Liver (tissue), 8 donors: ENCODE measurements at regions not wholly inside any gene's neighbourhood (a gene's known extent, or its start where the extent isn't known, plus 50 kb on each side); places are given as distances from the start of the nearest gene placed in this dataset.

Source experiments
- DNase-seq: peaks from one replicate; pipeline ENCODE4 v3.0.0-alpha.2; 2017; ENCODE audit warnings: low spot score
- H3K27ac ChIP-seq, 2 donors: one replicate each; pipeline ENCODE4 v1.7.0; 2013; ENCODE audit warnings: inconsistent platforms in 2 of 2, low read length in 2 of 2, control low read depth in 1 of 2, low read depth in 1 of 2, mild to moderate bottlenecking in 1 of 2
- H3K27me3 ChIP-seq, 4 donors: one replicate each; pipeline versions ENCODE4 v1.6.1 to v1.7.0; 2013; ENCODE audit warnings: low read length in 3 of 4, inconsistent platforms in 1 of 4, mild to moderate bottlenecking in 1 of 4, moderate library complexity in 1 of 4; ENCODE audit not compliant: control insufficient read depth in 4 of 4, insufficient read depth in 4 of 4
- H3K36me3 ChIP-seq, 4 donors: one replicate each; pipeline versions ENCODE4 v1.6.1 to v1.7.0; 2013; ENCODE audit warnings: low read length in 3 of 4, mild to moderate bottlenecking in 3 of 4, low read depth in 1 of 4, moderate library complexity in 1 of 4; ENCODE audit not compliant: control insufficient read depth in 4 of 4, insufficient read depth in 3 of 4
- H3K4me1 ChIP-seq, 4 donors: one replicate each; pipeline versions ENCODE4 v1.6.1 to v1.7.0; 2013; ENCODE audit warnings: low read length in 3 of 4, mild to moderate bottlenecking in 3 of 4, moderate library complexity in 1 of 4; ENCODE audit not compliant: control insufficient read depth in 4 of 4, insufficient read depth in 4 of 4
- H3K4me3 ChIP-seq, 3 donors: one replicate each; pipeline versions ENCODE4 v1.6.1 to v1.7.0; 2013; ENCODE audit warnings: low read length in 3 of 3, control low read depth in 1 of 3, low read depth in 1 of 3, mild to moderate bottlenecking in 1 of 3
- H3K9ac ChIP-seq, 2 donors: one replicate each; pipeline ENCODE4 v1.7.0; 2013; ENCODE audit warnings: low read length in 2 of 2, mild to moderate bottlenecking in 2 of 2, moderate library complexity in 2 of 2, control low read depth in 1 of 2, low read depth in 1 of 2
- H3K9me3 ChIP-seq, 4 donors: one replicate each; pipeline versions ENCODE4 v1.6.1 to v1.7.0; 2013; ENCODE audit warnings: low read length in 3 of 4; ENCODE audit not compliant: control insufficient read depth in 4 of 4
- EGR1 ChIP-seq, 2 donors: IDR thresholded peaks; 2 replicates each; pipeline ENCODE4 v1.6.1; 2016 to 2018; ENCODE audit warnings: antibody characterized with exemption in 2 of 2, low read depth in 2 of 2
- FOXA2 ChIP-seq: IDR thresholded peaks from 2 replicates; pipeline ENCODE4 v1.6.1; 2016; ENCODE audit warnings: antibody characterized with exemption
- GABPA ChIP-seq, 2 donors: IDR thresholded peaks in 1 of 2; conservative IDR thresholded peaks in 1 of 2; 2 replicates each; pipeline ENCODE4 v1.6.1; 2016; ENCODE audit warnings: antibody characterized with exemption in 2 of 2, mild to moderate bottlenecking in 1 of 2, moderate library complexity in 1 of 2
- HNF4A ChIP-seq, 2 donors: conservative IDR thresholded peaks; 2 replicates each; pipeline ENCODE4 v1.6.1; 2016; ENCODE audit warnings: antibody characterized with exemption in 2 of 2, mild to moderate bottlenecking in 2 of 2
- HNF4G ChIP-seq: IDR thresholded peaks from 2 replicates; pipeline ENCODE4 v1.6.1; 2016; ENCODE audit warnings: antibody characterized with exemption
- JUND ChIP-seq, 2 donors: IDR thresholded peaks; 2 replicates each; pipeline ENCODE4 v1.6.1; 2016; ENCODE audit warnings: antibody characterized with exemption in 2 of 2
- NR2F2 ChIP-seq: IDR thresholded peaks from 2 replicates; pipeline ENCODE4 v1.6.1; 2016; ENCODE audit warnings: antibody characterized with exemption
- RAD21 ChIP-seq, 2 donors: IDR thresholded peaks; 2 replicates each; pipeline ENCODE4 v1.6.1; 2016; ENCODE audit warnings: antibody characterized with exemption in 2 of 2, mild to moderate bottlenecking in 2 of 2
- RXRA ChIP-seq, 2 donors: IDR thresholded peaks; 2 replicates each; pipeline ENCODE4 v1.6.1; 2017 to 2018; ENCODE audit warnings: antibody characterized with exemption in 2 of 2, mild to moderate bottlenecking in 1 of 2
- YY1 ChIP-seq: IDR thresholded peaks from 2 replicates; pipeline ENCODE4 v1.6.1; 2016; ENCODE audit warnings: antibody characterized with exemption, mild to moderate bottlenecking
- WGBS: extraction: QIAGEN DNeasy Blood & Tissue Kit; methylation state at CpG from one replicate; pipeline ENCODE4 v1.1.7; 2013; 5-methylcytosine and 5-hydroxymethylcytosine counted together
- TF ChIP-seq, protein P1 (sequence below): IDR thresholded peaks from 2 replicates; pipeline ENCODE4 v1.6.1; 2016; ENCODE audit warnings: antibody characterized with exemption
- TF ChIP-seq, protein P2 (sequence below): IDR thresholded peaks from 2 replicates; pipeline ENCODE4 v1.6.1; 2016; ENCODE audit warnings: antibody characterized with exemption
- TF ChIP-seq, protein P3 (sequence below): IDR thresholded peaks from 2 replicates; pipeline ENCODE4 v1.6.1; 2016; ENCODE audit warnings: antibody characterized with exemption, mild to moderate bottlenecking
- TF ChIP-seq, protein P4 (sequence below): fragments of 150-350 bp; IDR thresholded peaks from 2 replicates; pipeline ENCODE4 v1.5.1; 2017; ENCODE audit warnings: improper control_type of control experiment, low read depth, low read length; ENCODE audit not compliant: missing input control
- TF ChIP-seq, protein P5 (sequence below): IDR thresholded peaks from 2 replicates; pipeline ENCODE4 v1.6.1; 2016; ENCODE audit warnings: antibody characterized with exemption
- donor health status: healthy.
- donor health status: healthy.
- donor health status: healthy.
- donor health status: healthy.
- donor health status: healthy.

DNA sequence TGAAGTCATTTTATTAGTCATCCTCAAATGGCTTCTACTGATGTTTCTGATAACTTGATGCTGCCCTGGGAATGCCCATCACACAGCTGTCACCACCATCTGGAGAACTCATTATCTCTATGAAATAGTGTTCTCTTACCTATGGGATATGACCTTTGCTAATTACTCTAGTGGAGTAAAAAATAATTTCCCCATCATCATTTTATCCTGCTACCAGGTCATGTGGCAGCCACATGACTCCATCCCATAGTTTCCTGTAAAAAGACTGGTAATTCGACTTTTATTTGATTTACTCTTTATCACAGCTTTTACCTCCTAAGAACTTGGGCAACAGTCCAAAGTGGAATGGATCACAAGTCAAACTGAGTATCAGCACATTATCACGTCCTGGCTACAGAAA lies 76.1 kb upstream of the USP25 start (continued):
- TF ChIP-seq HNF4G = no peak
- TF ChIP-seq, protein P1, sequence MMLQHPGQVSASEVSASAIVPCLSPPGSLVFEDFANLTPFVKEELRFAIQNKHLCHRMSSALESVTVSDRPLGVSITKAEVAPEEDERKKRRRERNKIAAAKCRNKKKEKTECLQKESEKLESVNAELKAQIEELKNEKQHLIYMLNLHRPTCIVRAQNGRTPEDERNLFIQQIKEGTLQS = no peak
- TF ChIP-seq, protein P2, sequence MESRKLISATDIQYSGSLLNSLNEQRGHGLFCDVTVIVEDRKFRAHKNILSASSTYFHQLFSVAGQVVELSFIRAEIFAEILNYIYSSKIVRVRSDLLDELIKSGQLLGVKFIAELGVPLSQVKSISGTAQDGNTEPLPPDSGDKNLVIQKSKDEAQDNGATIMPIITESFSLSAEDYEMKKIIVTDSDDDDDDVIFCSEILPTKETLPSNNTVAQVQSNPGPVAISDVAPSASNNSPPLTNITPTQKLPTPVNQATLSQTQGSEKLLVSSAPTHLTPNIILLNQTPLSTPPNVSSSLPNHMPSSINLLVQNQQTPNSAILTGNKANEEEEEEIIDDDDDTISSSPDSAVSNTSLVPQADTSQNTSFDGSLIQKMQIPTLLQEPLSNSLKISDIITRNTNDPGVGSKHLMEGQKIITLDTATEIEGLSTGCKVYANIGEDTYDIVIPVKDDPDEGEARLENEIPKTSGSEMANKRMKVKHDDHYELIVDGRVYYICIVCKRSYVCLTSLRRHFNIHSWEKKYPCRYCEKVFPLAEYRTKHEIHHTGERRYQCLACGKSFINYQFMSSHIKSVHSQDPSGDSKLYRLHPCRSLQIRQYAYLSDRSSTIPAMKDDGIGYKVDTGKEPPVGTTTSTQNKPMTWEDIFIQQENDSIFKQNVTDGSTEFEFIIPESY = no peak

DNA sequence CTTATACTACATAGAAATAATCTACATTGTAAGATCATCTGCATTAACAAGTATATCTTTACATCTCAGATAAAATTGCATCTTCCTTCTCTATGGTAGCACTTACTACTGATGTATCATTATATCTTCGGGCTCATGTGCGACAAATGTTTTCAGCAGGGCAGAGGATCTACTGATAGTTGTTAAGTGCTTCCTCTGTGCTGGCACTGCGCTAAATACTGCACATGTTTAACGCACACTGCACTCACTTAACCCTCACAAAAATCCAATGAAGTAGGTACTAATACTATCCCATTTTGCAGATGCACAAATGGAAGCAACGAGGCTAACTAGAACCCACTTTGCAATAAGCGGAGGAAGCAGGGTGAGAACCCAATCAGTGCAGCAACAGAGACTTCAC lies 75.6 kb upstream of the USP25 start:
- TF ChIP-seq, protein P3, sequence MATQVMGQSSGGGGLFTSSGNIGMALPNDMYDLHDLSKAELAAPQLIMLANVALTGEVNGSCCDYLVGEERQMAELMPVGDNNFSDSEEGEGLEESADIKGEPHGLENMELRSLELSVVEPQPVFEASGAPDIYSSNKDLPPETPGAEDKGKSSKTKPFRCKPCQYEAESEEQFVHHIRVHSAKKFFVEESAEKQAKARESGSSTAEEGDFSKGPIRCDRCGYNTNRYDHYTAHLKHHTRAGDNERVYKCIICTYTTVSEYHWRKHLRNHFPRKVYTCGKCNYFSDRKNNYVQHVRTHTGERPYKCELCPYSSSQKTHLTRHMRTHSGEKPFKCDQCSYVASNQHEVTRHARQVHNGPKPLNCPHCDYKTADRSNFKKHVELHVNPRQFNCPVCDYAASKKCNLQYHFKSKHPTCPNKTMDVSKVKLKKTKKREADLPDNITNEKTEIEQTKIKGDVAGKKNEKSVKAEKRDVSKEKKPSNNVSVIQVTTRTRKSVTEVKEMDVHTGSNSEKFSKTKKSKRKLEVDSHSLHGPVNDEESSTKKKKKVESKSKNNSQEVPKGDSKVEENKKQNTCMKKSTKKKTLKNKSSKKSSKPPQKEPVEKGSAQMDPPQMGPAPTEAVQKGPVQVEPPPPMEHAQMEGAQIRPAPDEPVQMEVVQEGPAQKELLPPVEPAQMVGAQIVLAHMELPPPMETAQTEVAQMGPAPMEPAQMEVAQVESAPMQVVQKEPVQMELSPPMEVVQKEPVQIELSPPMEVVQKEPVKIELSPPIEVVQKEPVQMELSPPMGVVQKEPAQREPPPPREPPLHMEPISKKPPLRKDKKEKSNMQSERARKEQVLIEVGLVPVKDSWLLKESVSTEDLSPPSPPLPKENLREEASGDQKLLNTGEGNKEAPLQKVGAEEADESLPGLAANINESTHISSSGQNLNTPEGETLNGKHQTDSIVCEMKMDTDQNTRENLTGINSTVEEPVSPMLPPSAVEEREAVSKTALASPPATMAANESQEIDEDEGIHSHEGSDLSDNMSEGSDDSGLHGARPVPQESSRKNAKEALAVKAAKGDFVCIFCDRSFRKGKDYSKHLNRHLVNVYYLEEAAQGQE = no peak
- TF ChIP-seq HNF4A (conservative IDR thresholded peaks at IDR 0.05) (no peak), FOXA2 (no peak), RAD21 (IDR thresholded peaks at IDR 0.05) (no peak), JUND (IDR thresholded peaks at IDR 0.05) (no peak), YY1 (no peak), GABPA (IDR thresholded peaks at IDR 0.05 in 1 of 2, conservative IDR thresholded peaks at IDR 0.05 in 1 of 2) (no peak), EGR1 (IDR thresholded peaks at IDR 0.05; ENCODE audit: low read depth in 2 of 2) (no peak), NR2F2 (no peak), RXRA (IDR thresholded peaks at IDR 0.05) (no peak)
- TF ChIP-seq, protein P4, sequence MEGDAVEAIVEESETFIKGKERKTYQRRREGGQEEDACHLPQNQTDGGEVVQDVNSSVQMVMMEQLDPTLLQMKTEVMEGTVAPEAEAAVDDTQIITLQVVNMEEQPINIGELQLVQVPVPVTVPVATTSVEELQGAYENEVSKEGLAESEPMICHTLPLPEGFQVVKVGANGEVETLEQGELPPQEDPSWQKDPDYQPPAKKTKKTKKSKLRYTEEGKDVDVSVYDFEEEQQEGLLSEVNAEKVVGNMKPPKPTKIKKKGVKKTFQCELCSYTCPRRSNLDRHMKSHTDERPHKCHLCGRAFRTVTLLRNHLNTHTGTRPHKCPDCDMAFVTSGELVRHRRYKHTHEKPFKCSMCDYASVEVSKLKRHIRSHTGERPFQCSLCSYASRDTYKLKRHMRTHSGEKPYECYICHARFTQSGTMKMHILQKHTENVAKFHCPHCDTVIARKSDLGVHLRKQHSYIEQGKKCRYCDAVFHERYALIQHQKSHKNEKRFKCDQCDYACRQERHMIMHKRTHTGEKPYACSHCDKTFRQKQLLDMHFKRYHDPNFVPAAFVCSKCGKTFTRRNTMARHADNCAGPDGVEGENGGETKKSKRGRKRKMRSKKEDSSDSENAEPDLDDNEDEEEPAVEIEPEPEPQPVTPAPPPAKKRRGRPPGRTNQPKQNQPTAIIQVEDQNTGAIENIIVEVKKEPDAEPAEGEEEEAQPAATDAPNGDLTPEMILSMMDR = no peak
- TF ChIP-seq, protein P1 = no peak
- TF ChIP-seq, protein P5, sequence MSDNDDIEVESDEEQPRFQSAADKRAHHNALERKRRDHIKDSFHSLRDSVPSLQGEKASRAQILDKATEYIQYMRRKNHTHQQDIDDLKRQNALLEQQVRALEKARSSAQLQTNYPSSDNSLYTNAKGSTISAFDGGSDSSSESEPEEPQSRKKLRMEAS = no peak
- H3K27me3 ChIP-seq = no peaks in the 10 kb centered on the region
- DNase-seq = no peak
- no peak overlapping the region for H3K27ac ChIP-seq
- 96% methylated on average over 6 of the region's 6 CpGs for WGBS
- H3K4me1 ChIP-seq = no peaks in the 10 kb centered on the region
- H3K4me3 ChIP-seq = no peak overlapping the region
- no peaks in the 10 kb centered on the region for H3K9me3 ChIP-seq
- H3K9ac ChIP-seq = no peak overlapping the region
- no peaks in the 10 kb centered on the region for H3K36me3 ChIP-seq
